B cell (primary cell): ENCODE measurements at regions not wholly inside any gene's neighbourhood (a gene's known extent, or its start where the extent isn't known, plus 50 kb on each side); places are given as distances from the start of the nearest gene placed in this dataset.

Experiments used
- ATAC-seq: fragments of 200-7000 bp; cut with Tn5 transposase; one replicate; pipeline ENCODE4 v1.10.0; 2021; ENCODE audit warnings: low read depth, mild to moderate bottlenecking, moderate number of reproducible peaks, moderate library complexity
- CTCF ChIA-PET: fragments of 350-600 bp; sonication (Branson Sonifier 250); formaldehyde crosslinking; loops from one replicate; lab custom pipeline; 2021; ENCODE audit warnings: antibody characterized with exemption, inconsistent platforms; lab: Charles Lee
- POLR2A ChIA-PET: fragments of 350-600 bp; sonication (Branson Sonifier 250); formaldehyde crosslinking; loops from one replicate; lab custom pipeline; 2021; ENCODE audit warnings: antibody characterized with exemption; lab: Charles Lee
- DNase-seq: peaks from one replicate; pipeline ENCODE4 v3.0.0; 2013
- H2AFZ ChIP-seq: 2 replicates; pipeline ENCODE4 v1.6.1; 2012; ENCODE audit warnings: mild to moderate bottlenecking, low read depth, low read length; ENCODE audit not compliant: insufficient read depth, poor library complexity, severe bottlenecking
- H3K27ac ChIP-seq, 2 donors: 1 replicate in 1 of 2; 2 replicates in 1 of 2; pipeline ENCODE4 v1.5.1; 2012 to 2013; ENCODE audit warnings: low read length in 2 of 2, mild to moderate bottlenecking in 2 of 2, moderate library complexity in 1 of 2
- H3K27me3 ChIP-seq, 4 experiments: fragments of 200-600 bp in 1 of 4; sonication (generic) in 1 of 4; replicated peaks in 1 of 4; 1 replicate in 2 of 4; 2 replicates in 2 of 4; pipeline versions ENCODE4 v1.6.1 to v1.7.0; 2013 to 2016; ENCODE audit warnings: low read length in 3 of 4, mild to moderate bottlenecking in 2 of 4, mixed read lengths in 1 of 4, moderate library complexity in 1 of 4; ENCODE audit not compliant: insufficient read depth in 4 of 4, control insufficient read depth in 3 of 4; ENCODE audit errors: control extremely low read depth in 1 of 4
- H3K36me3 ChIP-seq, 2 experiments: replicated peaks in 1 of 2; 1 replicate in 1 of 2; 2 replicates in 1 of 2; pipeline versions ENCODE4 v1.6.1 to v1.7.1; 2013; ENCODE audit warnings: low read length in 1 of 2; ENCODE audit not compliant: insufficient read depth in 2 of 2, control insufficient read depth in 1 of 2; ENCODE audit errors: control extremely low read depth in 1 of 2, extremely low read depth in 1 of 2
- H3K4me1 ChIP-seq, 2 donors: fragments of 200-600 bp in 1 of 2; sonication (generic) in 1 of 2; 1 replicate in 1 of 2; 2 replicates in 1 of 2; pipeline versions ENCODE4 v1.5.1 to v1.6.1; 2013 to 2017; ENCODE audit warnings: low read length in 2 of 2; ENCODE audit not compliant: control insufficient read depth in 2 of 2, insufficient read depth in 2 of 2
- H3K4me2 ChIP-seq: replicated peaks from 2 replicates; pipeline ENCODE3; 2012; ENCODE audit warnings: mild to moderate bottlenecking, low read depth, low read length; ENCODE audit not compliant: poor library complexity, severe bottlenecking
- H3K4me3 ChIP-seq, 5 experiments: fragments of 200-600 bp in 1 of 5; sonication (generic) in 1 of 5; 1 replicate in 3 of 5; 2 replicates in 2 of 5; pipeline versions ENCODE4 v1.5.1 to v1.7.0; 2011 to 2016; ENCODE audit warnings: low read length in 4 of 5, mild to moderate bottlenecking in 4 of 5, low read depth in 2 of 5, control low read depth in 1 of 5, moderate library complexity in 1 of 5; ENCODE audit not compliant: insufficient read depth in 1 of 5; ENCODE audit errors: control extremely low read depth in 1 of 5, extremely low read depth in 1 of 5
- H3K79me2 ChIP-seq: fragments of 200-600 bp; sonication (generic); one replicate; pipeline ENCODE4 v1.6.0; 2016; ENCODE audit warnings: low read length; ENCODE audit not compliant: control insufficient read depth, insufficient read depth
- H3K9ac ChIP-seq: fragments of 200-600 bp; sonication (generic); 2 replicates; pipeline ENCODE4 v1.6.1; 2017; ENCODE audit warnings: mild to moderate bottlenecking, low read length, moderate library complexity
- H3K9me3 ChIP-seq, 3 donors: one replicate each; pipeline versions ENCODE4 v1.6.1 to v1.7.1; 2013; ENCODE audit warnings: low read length in 2 of 3; ENCODE audit not compliant: control insufficient read depth in 2 of 3, insufficient read depth in 1 of 3; ENCODE audit errors: control extremely low read depth in 1 of 3
- H4K20me1 ChIP-seq: 2 replicates; pipeline ENCODE4 v1.6.0; 2012; ENCODE audit warnings: mild to moderate bottlenecking, low read length; ENCODE audit not compliant: insufficient read depth, control insufficient read depth, poor library complexity, severe bottlenecking
- H3K27ac Mint-ChIP-seq: one replicate; pipeline ENCODE4 v1.8.0; 2021; ENCODE audit warnings: mixed read lengths
- H3K27me3 Mint-ChIP-seq: one replicate; pipeline ENCODE4 v1.8.0; 2021; ENCODE audit warnings: mixed read lengths
- H3K4me1 Mint-ChIP-seq: one replicate; pipeline ENCODE4 v1.8.0; 2021; ENCODE audit warnings: mixed read lengths
- H3K4me3 Mint-ChIP-seq: one replicate; pipeline ENCODE4 v1.8.0; 2021; ENCODE audit warnings: mixed read lengths
- H3K9me3 Mint-ChIP-seq: one replicate; pipeline ENCODE4 v1.8.0; 2022; ENCODE audit warnings: mixed read lengths; ENCODE audit not compliant: insufficient read depth
- EZH2 ChIP-seq: IDR thresholded peaks from 2 replicates; pipeline ENCODE4 v1.6.1; 2012; ENCODE audit warnings: borderline replicate concordance, low read depth, mild to moderate bottlenecking, moderate library complexity, low read length; ENCODE audit not compliant: insufficient read depth, poor library complexity, severe bottlenecking
- WGBS: methylation state at CpG from one replicate; pipeline ENCODE4 v1.1.5; 2013; ENCODE audit warnings: missing lambda C conversion rate; ENCODE audit not compliant: insufficient coverage; 5-methylcytosine and 5-hydroxymethylcytosine counted together
- intact Hi-C: fragments of 100-400 bp; cut with micrococcal nuclease; formaldehyde crosslinking; loops from one replicate; pipeline ENCODE4 v1.10.0; 2022
- TF ChIP-seq, protein P1 (sequence below): fragments of 200-600 bp; IDR thresholded peaks from one replicate; pipeline ENCODE4 v1.8.0; 2022; ENCODE audit warnings: antibody characterized with exemption, mild to moderate bottlenecking

DNA sequence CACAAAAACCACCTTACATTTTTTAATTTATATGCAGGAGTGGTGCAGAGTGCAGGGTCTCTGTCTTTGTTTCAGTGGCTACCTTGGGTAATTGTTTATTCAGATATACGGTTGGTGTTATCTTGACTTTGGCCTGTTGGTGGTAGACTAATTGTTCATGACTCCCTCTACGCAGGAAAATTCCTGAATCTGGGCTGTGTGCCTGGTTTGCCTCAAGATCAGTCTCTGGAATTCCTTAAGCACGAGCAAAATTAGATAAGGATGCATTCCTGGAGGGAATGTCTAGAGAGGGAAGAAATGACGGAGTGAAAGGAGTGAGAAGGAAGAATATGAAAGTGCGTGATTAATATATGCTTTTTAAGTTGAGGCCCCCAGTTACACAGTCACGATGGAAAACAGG lies 576.9 kb upstream of the PCDH10 start:
- H3K79me2 ChIP-seq, result no peaks in the 10 kb centered on the region
- no peaks in the 10 kb centered on the region for H3K27me3 ChIP-seq
- TF ChIP-seq, protein P1, sequence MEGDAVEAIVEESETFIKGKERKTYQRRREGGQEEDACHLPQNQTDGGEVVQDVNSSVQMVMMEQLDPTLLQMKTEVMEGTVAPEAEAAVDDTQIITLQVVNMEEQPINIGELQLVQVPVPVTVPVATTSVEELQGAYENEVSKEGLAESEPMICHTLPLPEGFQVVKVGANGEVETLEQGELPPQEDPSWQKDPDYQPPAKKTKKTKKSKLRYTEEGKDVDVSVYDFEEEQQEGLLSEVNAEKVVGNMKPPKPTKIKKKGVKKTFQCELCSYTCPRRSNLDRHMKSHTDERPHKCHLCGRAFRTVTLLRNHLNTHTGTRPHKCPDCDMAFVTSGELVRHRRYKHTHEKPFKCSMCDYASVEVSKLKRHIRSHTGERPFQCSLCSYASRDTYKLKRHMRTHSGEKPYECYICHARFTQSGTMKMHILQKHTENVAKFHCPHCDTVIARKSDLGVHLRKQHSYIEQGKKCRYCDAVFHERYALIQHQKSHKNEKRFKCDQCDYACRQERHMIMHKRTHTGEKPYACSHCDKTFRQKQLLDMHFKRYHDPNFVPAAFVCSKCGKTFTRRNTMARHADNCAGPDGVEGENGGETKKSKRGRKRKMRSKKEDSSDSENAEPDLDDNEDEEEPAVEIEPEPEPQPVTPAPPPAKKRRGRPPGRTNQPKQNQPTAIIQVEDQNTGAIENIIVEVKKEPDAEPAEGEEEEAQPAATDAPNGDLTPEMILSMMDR, result no peak
- peaks cover 2% of the 10 kb centered on the region for H3K9me3 Mint-ChIP-seq
- no peak overlapping the region for H3K4me2 ChIP-seq
- ChIA-PET CTCF (no interaction called here), POLR2A (no interaction called here)
- H3K36me3 ChIP-seq, result no peaks in the 10 kb centered on the region
- no peaks in the 10 kb centered on the region for H4K20me1 ChIP-seq
- no peaks in the 10 kb centered on the region for H3K4me1 Mint-ChIP-seq
- no peak overlapping the region for H3K4me3 ChIP-seq
- no peak overlapping the region for H3K27ac ChIP-seq
- no peak overlapping the region for H3K27ac Mint-ChIP-seq
- H3K9ac ChIP-seq, result no peak overlapping the region
- DNase-seq (no peak), ATAC-seq (no peak)
- H2AFZ ChIP-seq, result no peak overlapping the region
- intact Hi-C loops, result no loop called here
- no peak overlapping the region for H3K4me3 Mint-ChIP-seq
- peaks cover 0 to 4% (median 0%) of the 10 kb centered on the region in 3 donors for H3K9me3 ChIP-seq
- WGBS, result 76% methylated on average over 3 of the region's 6 CpGs
- H3K27me3 Mint-ChIP-seq, result no peaks in the 10 kb centered on the region
- no peaks in the 10 kb centered on the region for H3K4me1 ChIP-seq

- H3K4me3 Mint-ChIP-seq, result no peak overlapping the region
- Histone ChIP-seq H3K36me3 (no peaks in the 10 kb centered on the region), H3K4me2 (no peak overlapping the region), H2AFZ (no peak overlapping the region), H3K4me3 (no peak overlapping the region), H3K27ac (no peak overlapping the region), H3K4me1 (no peaks in the 10 kb centered on the region), H3K79me2 (no peaks in the 10 kb centered on the region), H4K20me1 (no peaks in the 10 kb centered on the region), H3K9me3 (no peaks in the 10 kb centered on the region), H3K9ac (no peak overlapping the region), H3K27me3 (no peaks in the 10 kb centered on the region)
- ChIA-PET POLR2A (no interaction called here), CTCF (no interaction called here)
- H3K4me1 Mint-ChIP-seq, result no peaks in the 10 kb centered on the region
- intact Hi-C loops, result no loop called here
- no peaks in the 10 kb centered on the region for H3K9me3 Mint-ChIP-seq
- H3K27me3 Mint-ChIP-seq, result no peaks in the 10 kb centered on the region
- no peak overlapping the region for H3K27ac Mint-ChIP-seq
- ATAC-seq, result no peak
- DNase-seq, result no peak
- no peak for TF ChIP-seq EZH2
- TF ChIP-seq, protein P1, result no peak
Observed at GRCh38 chr4:132587626-132588025, 561.5 kb upstream of the PCDH10 start.
